IPS DF 6.9 (cell line): ENCODE measurements at regions not wholly inside any gene's neighbourhood (a gene's known extent, or its start where the extent isn't known, plus 50 kb on each side); places are given as distances from the start of the nearest gene placed in this dataset.

Experiments used
- DNase-seq: peaks from one replicate; pipeline ENCODE4 v3.0.0-alpha.2; 2013; ENCODE audit warnings: low read depth, low spot score
- H3K27ac ChIP-seq: one replicate; pipeline ENCODE4 v1.5.1; 2013; ENCODE audit warnings: low read length, control low read depth
- H3K27me3 ChIP-seq: 2 replicates; pipeline ENCODE4 v1.6.1; 2013; ENCODE audit warnings: mild to moderate bottlenecking, low read length; ENCODE audit not compliant: control insufficient read depth, insufficient read depth
- H3K36me3 ChIP-seq: 2 replicates; pipeline ENCODE4 v1.6.1; 2013; ENCODE audit warnings: low read length; ENCODE audit not compliant: control insufficient read depth, insufficient read depth
- H3K4me1 ChIP-seq: 2 replicates; pipeline ENCODE4 v1.6.1; 2013; ENCODE audit warnings: low read length; ENCODE audit not compliant: control insufficient read depth, insufficient read depth
- H3K4me3 ChIP-seq: 2 replicates; pipeline ENCODE4 v1.5.1; 2013; ENCODE audit warnings: mild to moderate bottlenecking, low read length
- H3K9me3 ChIP-seq: 2 replicates; pipeline ENCODE4 v1.6.1; 2013; ENCODE audit warnings: low read length, inconsistent platforms; ENCODE audit not compliant: control insufficient read depth, insufficient read depth
- WGBS: extraction: QIAGEN DNeasy Blood & Tissue Kit; methylation state at CpG from one replicate; pipeline ENCODE4 v1.1.7; 2013; ENCODE audit warnings: mixed read lengths, missing lambda C conversion rate; ENCODE audit not compliant: insufficient read length, insufficient coverage; 5-methylcytosine and 5-hydroxymethylcytosine counted together

- H3K27ac ChIP-seq = no peak overlapping the region
- no peak for DNase-seq
- H3K4me3 ChIP-seq = no peak overlapping the region
- H3K36me3 ChIP-seq = no peaks in the 10 kb centered on the region
- WGBS = no CpG with 5 or more reads among the region's 2 CpGs
- H3K27me3 ChIP-seq = no peaks in the 10 kb centered on the region
- no peaks in the 10 kb centered on the region for H3K9me3 ChIP-seq
- no peaks in the 10 kb centered on the region for H3K4me1 ChIP-seq
Measured at GRCh38 chr5:66507106-66507505, 89.1 kb upstream of the MAST4 start.

- no peaks in the 10 kb centered on the region for H3K36me3 ChIP-seq
- no peaks in the 10 kb centered on the region for H3K9me3 ChIP-seq
- no peak overlapping the region for H3K27ac ChIP-seq
- no peaks in the 10 kb centered on the region for H3K27me3 ChIP-seq
- no CpG with 5 or more reads among the region's 4 CpGs for WGBS
- H3K4me1 ChIP-seq = no peaks in the 10 kb centered on the region
- H3K4me3 ChIP-seq = no peak overlapping the region
- no peak for DNase-seq
Measured at GRCh38 chr5:66511491-66511890, 84.7 kb upstream of the MAST4 start.

GRCh38 chr5:66513130-66513529 is 83.1 kb upstream of the MAST4 start:
- no CpG with 5 or more reads among the region's 3 CpGs for WGBS
- DNase-seq = no peak
- Histone ChIP-seq H3K27me3 (no peaks in the 10 kb centered on the region), H3K9me3 (no peaks in the 10 kb centered on the region), H3K4me3 (no peak overlapping the region), H3K27ac (no peak overlapping the region), H3K36me3 (no peaks in the 10 kb centered on the region), H3K4me1 (no peaks in the 10 kb centered on the region)

GRCh38 chr5:66515209-66515608 is 81.0 kb upstream of the MAST4 start:
- Histone ChIP-seq H3K27me3 (no peaks in the 10 kb centered on the region), H3K9me3 (no peaks in the 10 kb centered on the region), H3K36me3 (no peaks in the 10 kb centered on the region), H3K27ac (no peak overlapping the region), H3K4me1 (no peaks in the 10 kb centered on the region), H3K4me3 (no peak overlapping the region)
- no peak for DNase-seq
- WGBS = no CpG with 5 or more reads among the region's 5 CpGs

- Histone ChIP-seq H3K4me1 (no peaks in the 10 kb centered on the region), H3K9me3 (no peaks in the 10 kb centered on the region), H3K27ac (no peak overlapping the region), H3K27me3 (no peaks in the 10 kb centered on the region), H3K4me3 (no peak overlapping the region), H3K36me3 (no peaks in the 10 kb centered on the region)
- WGBS = no CpG with 5 or more reads among the region's 1 CpG
- DNase-seq = no peak
Measured at GRCh38 chr5:66516550-66516949, 79.6 kb upstream of the MAST4 start.

- DNase-seq = no peak
- Histone ChIP-seq H3K4me1 (no peaks in the 10 kb centered on the region), H3K36me3 (no peaks in the 10 kb centered on the region), H3K4me3 (no peak overlapping the region), H3K27me3 (no peaks in the 10 kb centered on the region), H3K9me3 (no peaks in the 10 kb centered on the region), H3K27ac (no peak overlapping the region)
- no CpG with 5 or more reads among the region's 2 CpGs for WGBS
Measured at GRCh38 chr5:66517351-66517750, 78.8 kb upstream of the MAST4 start.

- no peak overlapping the region for H3K4me3 ChIP-seq
- H3K27me3 ChIP-seq = no peaks in the 10 kb centered on the region
- H3K9me3 ChIP-seq = no peaks in the 10 kb centered on the region
- WGBS = no CpG with 5 or more reads among the region's 3 CpGs
- no peak overlapping the region for H3K27ac ChIP-seq
- no peak for DNase-seq
- H3K4me1 ChIP-seq = no peaks in the 10 kb centered on the region
- no peaks in the 10 kb centered on the region for H3K36me3 ChIP-seq
Measured at GRCh38 chr5:66518052-66518451, 78.1 kb upstream of the MAST4 start.

GRCh38 chr5:66518753-66519152 is 77.4 kb upstream of the MAST4 start:
- H3K27me3 ChIP-seq = no peaks in the 10 kb centered on the region
- H3K4me1 ChIP-seq = no peaks in the 10 kb centered on the region
- DNase-seq = no peak
- no peak overlapping the region for H3K27ac ChIP-seq
- H3K9me3 ChIP-seq = no peaks in the 10 kb centered on the region
- WGBS = no CpG with 5 or more reads among the region's 4 CpGs
- H3K4me3 ChIP-seq = no peak overlapping the region
- no peaks in the 10 kb centered on the region for H3K36me3 ChIP-seq

GRCh38 chr5:66519626-66520025 is 76.6 kb upstream of the MAST4 start:
- H3K36me3 ChIP-seq = no peaks in the 10 kb centered on the region
- no CpG with 5 or more reads among the region's 1 CpG for WGBS
- H3K4me1 ChIP-seq = no peaks in the 10 kb centered on the region
- no peak overlapping the region for H3K27ac ChIP-seq
- no peaks in the 10 kb centered on the region for H3K27me3 ChIP-seq
- H3K4me3 ChIP-seq = no peak overlapping the region
- DNase-seq = no peak
- H3K9me3 ChIP-seq = no peaks in the 10 kb centered on the region

GRCh38 chr5:66520854-66521253 is 75.3 kb upstream of the MAST4 start:
- no peaks in the 10 kb centered on the region for H3K36me3 ChIP-seq
- no peaks in the 10 kb centered on the region for H3K9me3 ChIP-seq
- no peaks in the 10 kb centered on the region for H3K4me1 ChIP-seq
- no peak overlapping the region for H3K4me3 ChIP-seq
- DNase-seq = no peak
- H3K27ac ChIP-seq = no peak overlapping the region
- H3K27me3 ChIP-seq = no peaks in the 10 kb centered on the region

- no peaks in the 10 kb centered on the region for H3K4me1 ChIP-seq
- WGBS = no CpG with 5 or more reads among the region's 4 CpGs
- H3K27me3 ChIP-seq = no peaks in the 10 kb centered on the region
- no peak overlapping the region for H3K4me3 ChIP-seq
- no peaks in the 10 kb centered on the region for H3K9me3 ChIP-seq
- no peak overlapping the region for H3K27ac ChIP-seq
- DNase-seq = no peak
- no peaks in the 10 kb centered on the region for H3K36me3 ChIP-seq
Measured at GRCh38 chr5:66527478-66528035, 68.6 kb upstream of the MAST4 start.
